SJCRH30 (cell line): ENCODE measurements at regions not wholly inside any gene's neighbourhood (a gene's known extent, or its start where the extent isn't known, plus 50 kb on each side); places are given as distances from the start of the nearest gene placed in this dataset.

ENCODE experiments used
- DNase-seq, 2 experiments: peaks; one replicate each; pipeline ENCODE4 v3.0.0-alpha.2; 2015 to 2020
- H3K27ac ChIP-seq: fragments of 250-450 bp; sonication (Bioruptor Pico); 2 replicates; pipeline ENCODE4 v1.5.1; 2020; ENCODE audit warnings: mild to moderate bottlenecking, moderate library complexity
- H3K27me3 ChIP-seq: fragments of 250-450 bp; sonication (Bioruptor Pico); 2 replicates; pipeline ENCODE4 v1.5.1; 2020; ENCODE audit warnings: mild to moderate bottlenecking, moderate library complexity
- H3K36me3 ChIP-seq: fragments of 250-450 bp; sonication (Bioruptor Pico); 2 replicates; pipeline ENCODE4 v1.5.1; 2020; ENCODE audit warnings: mild to moderate bottlenecking, moderate library complexity
- H3K4me1 ChIP-seq: fragments of 250-450 bp; sonication (Bioruptor Pico); 2 replicates; pipeline ENCODE4 v1.5.1; 2020; ENCODE audit warnings: mild to moderate bottlenecking, moderate library complexity
- H3K4me3 ChIP-seq: fragments of 250-450 bp; sonication (Bioruptor Pico); 2 replicates; pipeline ENCODE4 v1.5.1; 2020; ENCODE audit warnings: mild to moderate bottlenecking, moderate library complexity
- H3K9me3 ChIP-seq: fragments of 250-450 bp; sonication (Bioruptor Pico); replicated peaks from 2 replicates; pipeline ENCODE4 v1.5.1; 2020; ENCODE audit warnings: mild to moderate bottlenecking, moderate library complexity

- Histone ChIP-seq H3K9me3 (no peaks in the 10 kb centered on the region), H3K4me3 (no peak overlapping the region), H3K27me3 (no peaks in the 10 kb centered on the region), H3K27ac (no peak overlapping the region), H3K4me1 (no peaks in the 10 kb centered on the region), H3K36me3 (no peaks in the 10 kb centered on the region)
- no peak for DNase-seq
Observed at GRCh38 chr7:132072873-132073272, 503.4 kb downstream of the PLXNA4 start.

GRCh38 chr7:132072165-132072564 lies 504.1 kb downstream of the PLXNA4 start:
- no peak for DNase-seq
- Histone ChIP-seq H3K4me3 (no peak overlapping the region), H3K9me3 (no peaks in the 10 kb centered on the region), H3K36me3 (no peaks in the 10 kb centered on the region), H3K27me3 (no peaks in the 10 kb centered on the region), H3K27ac (no peak overlapping the region), H3K4me1 (no peaks in the 10 kb centered on the region)

- H3K4me3 ChIP-seq = no peak overlapping the region
- no peaks in the 10 kb centered on the region for H3K27me3 ChIP-seq
- H3K36me3 ChIP-seq = no peaks in the 10 kb centered on the region
- H3K9me3 ChIP-seq = no peaks in the 10 kb centered on the region
- H3K4me1 ChIP-seq = peaks cover 17% of the 10 kb centered on the region
- no peak for DNase-seq
- no peak overlapping the region for H3K27ac ChIP-seq
Observed at GRCh38 chr7:132069306-132069705, 507.0 kb downstream of the PLXNA4 start.

GRCh38 chr7:132066761-132067171 lies 509.5 kb downstream of the PLXNA4 start:
- DNase-seq = no peak
- Histone ChIP-seq H3K36me3 (no peaks in the 10 kb centered on the region), H3K27ac (no peak overlapping the region; the same call in 1 of the 2 replicates)

GRCh38 chr7:132065989-132066603 lies 509.7 kb upstream of the PODXL start:
- Histone ChIP-seq H3K4me1 (peaks cover 17% of the 10 kb centered on the region), H3K9me3 (no peaks in the 10 kb centered on the region), H3K36me3 (no peaks in the 10 kb centered on the region), H3K4me3 (no peak overlapping the region), H3K27ac (peak overlapping the region; percentile 41), H3K27me3 (no peaks in the 10 kb centered on the region)
- peak in 1 of 2 experiments; percentile 20 for DNase-seq

More at GRCh38 chr7:132066761-132067171, 509.5 kb downstream of the PLXNA4 start:
- H3K4me3 ChIP-seq = no peak overlapping the region
- no peaks in the 10 kb centered on the region for H3K9me3 ChIP-seq
- no peaks in the 10 kb centered on the region for H3K27me3 ChIP-seq
- peaks cover 17% of the 10 kb centered on the region for H3K4me1 ChIP-seq

- peaks cover 17% of the 10 kb centered on the region for H3K4me1 ChIP-seq
- no peaks in the 10 kb centered on the region for H3K9me3 ChIP-seq
- H3K4me3 ChIP-seq = no peak overlapping the region
- peak; percentile 56 to 65 for DNase-seq
- no peaks in the 10 kb centered on the region for H3K27me3 ChIP-seq
- no peaks in the 10 kb centered on the region for H3K36me3 ChIP-seq
- peak overlapping the region; percentile 41 for H3K27ac ChIP-seq
Observed at GRCh38 chr7:132065193-132065988, 509.0 kb upstream of the PODXL start.

- Histone ChIP-seq H3K36me3 (no peaks in the 10 kb centered on the region), H3K27ac (no peak overlapping the region), H3K4me3 (no peak overlapping the region), H3K9me3 (no peaks in the 10 kb centered on the region), H3K4me1 (peaks cover 17% of the 10 kb centered on the region), H3K27me3 (no peaks in the 10 kb centered on the region)
- no peak for DNase-seq
Observed at GRCh38 chr7:132063800-132064199, 507.4 kb upstream of the PODXL start.

- Histone ChIP-seq H3K27me3 (no peaks in the 10 kb centered on the region), H3K27ac (no peak overlapping the region), H3K9me3 (no peaks in the 10 kb centered on the region), H3K4me3 (no peak overlapping the region), H3K4me1 (peaks cover 17% of the 10 kb centered on the region), H3K36me3 (no peaks in the 10 kb centered on the region)
- DNase-seq = no peak
Observed at GRCh38 chr7:132061937-132062336, 505.5 kb upstream of the PODXL start.

- H3K27ac ChIP-seq = no peak overlapping the region
- H3K4me1 ChIP-seq = no peaks in the 10 kb centered on the region
- H3K9me3 ChIP-seq = no peaks in the 10 kb centered on the region
- H3K27me3 ChIP-seq = no peaks in the 10 kb centered on the region
- H3K4me3 ChIP-seq = no peak overlapping the region
- no peaks in the 10 kb centered on the region for H3K36me3 ChIP-seq
- no peak for DNase-seq
Observed at GRCh38 chr7:132059141-132059540, 502.7 kb upstream of the PODXL start.

GRCh38 chr7:132055336-132056120 lies 499.1 kb upstream of the PODXL start:
- Histone ChIP-seq H3K27me3 (no peaks in the 10 kb centered on the region), H3K4me3 (no peak overlapping the region), H3K9me3 (no peaks in the 10 kb centered on the region), H3K36me3 (no peaks in the 10 kb centered on the region), H3K4me1 (no peaks in the 10 kb centered on the region), H3K27ac (no peak overlapping the region)
- DNase-seq = no peak

- H3K4me3 ChIP-seq = no peak overlapping the region
- no peaks in the 10 kb centered on the region for H3K36me3 ChIP-seq
- no peak for DNase-seq
- H3K27me3 ChIP-seq = no peaks in the 10 kb centered on the region
- H3K4me1 ChIP-seq = no peaks in the 10 kb centered on the region
- H3K27ac ChIP-seq = no peak overlapping the region
- no peaks in the 10 kb centered on the region for H3K9me3 ChIP-seq
Observed at GRCh38 chr7:132053871-132054270, 497.4 kb upstream of the PODXL start.

GRCh38 chr7:132051311-132051710 lies 494.9 kb upstream of the PODXL start:
- no peak for DNase-seq
- H3K9me3 ChIP-seq = no peaks in the 10 kb centered on the region
- no peak overlapping the region for H3K27ac ChIP-seq
- no peak overlapping the region for H3K4me3 ChIP-seq
- no peaks in the 10 kb centered on the region for H3K27me3 ChIP-seq
- H3K4me1 ChIP-seq = no peaks in the 10 kb centered on the region
- H3K36me3 ChIP-seq = no peaks in the 10 kb centered on the region

- Histone ChIP-seq H3K27ac (no peak overlapping the region), H3K36me3 (no peaks in the 10 kb centered on the region), H3K4me1 (no peaks in the 10 kb centered on the region), H3K9me3 (no peaks in the 10 kb centered on the region), H3K27me3 (no peaks in the 10 kb centered on the region), H3K4me3 (no peak overlapping the region)
- DNase-seq = peak; percentile 35 to 75
Observed at GRCh38 chr7:132049462-132050304, 493.3 kb upstream of the PODXL start.

- Histone ChIP-seq H3K36me3 (no peaks in the 10 kb centered on the region), H3K27me3 (no peaks in the 10 kb centered on the region)
Observed at GRCh38 chr7:132045481-132045980, 489.1 kb upstream of the PODXL start.

More at GRCh38 chr7:132045481-132045980, 489.1 kb upstream of the PODXL start:
- Histone ChIP-seq H3K4me1 (no peaks in the 10 kb centered on the region), H3K27ac (no peak overlapping the region), H3K9me3 (no peaks in the 10 kb centered on the region), H3K4me3 (no peak overlapping the region)
- DNase-seq = no peak
